ENCODE measurements at regions not wholly inside any gene's neighbourhood (a gene's known extent, or its start where the extent isn't known, plus 50 kb on each side); places are given as distances from the start of the nearest gene placed in this dataset.

- TF ChIP-seq CTCF (IDR thresholded peaks at IDR 0.05) (no peak), POLR2A (IDR thresholded peaks at IDR 0.05; ENCODE audit: low read depth) (no peak), EP300 (IDR thresholded peaks at IDR 0.05) (no peak)
These were observed 70.3 kb upstream of the NCK2 start for GRCh38 chr2:105674401-105674800.

All from esophagus muscularis mucosa (tissue), 4 donors.